Activated CD4-positive, alpha-beta T cell treated with anti-CD3 and anti-CD28 coated beads, Interleukin-2, amount 50 U/mL, for 48 hours (primary cell): ENCODE measurements at regions not wholly inside any gene's neighbourhood (a gene's known extent, or its start where the extent isn't known, plus 50 kb on each side); places are given as distances from the start of the nearest gene placed in this dataset.
"Not testable (repeated sequence)": the region's sequence is repeated elsewhere in the genome, so short reads cannot be mapped to it uniquely, and the experiment has no call there.

Experiments
- DNase-seq, 2 experiments: peaks; one replicate each; pipeline ENCODE4 v3.0.0-alpha.2; 2020

- DNase-seq, result no peak
These were observed 251.0 kb upstream of the P2RY1 start for GRCh38 chr3:152583963-152584362.

DNA sequence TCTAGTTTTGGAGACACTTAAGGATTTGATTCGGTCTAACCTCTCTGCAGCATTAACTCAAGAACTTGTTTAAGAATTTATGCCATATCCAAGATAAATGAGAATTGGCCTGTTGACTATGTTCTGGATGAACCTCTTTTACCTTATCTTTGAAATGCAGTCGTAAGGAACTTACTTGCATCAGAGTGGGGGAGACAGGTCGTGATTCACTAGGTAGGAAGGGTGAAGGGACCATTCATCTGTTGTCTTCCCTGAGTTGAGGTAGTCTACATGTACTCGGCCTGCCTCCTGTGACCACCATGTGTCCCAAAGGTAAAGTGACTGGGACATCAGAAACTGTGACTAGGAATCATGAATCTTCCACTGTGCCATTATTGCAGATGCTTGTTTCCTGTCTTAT lies 248.0 kb upstream of the P2RY1 start:
- DNase-seq, result no peak

- no peak for DNase-seq
These were observed 247.1 kb upstream of the P2RY1 start for GRCh38 chr3:152587861-152588260.

- DNase-seq, result no peak
These were observed 245.3 kb upstream of the P2RY1 start for GRCh38 chr3:152589644-152590043.

DNA sequence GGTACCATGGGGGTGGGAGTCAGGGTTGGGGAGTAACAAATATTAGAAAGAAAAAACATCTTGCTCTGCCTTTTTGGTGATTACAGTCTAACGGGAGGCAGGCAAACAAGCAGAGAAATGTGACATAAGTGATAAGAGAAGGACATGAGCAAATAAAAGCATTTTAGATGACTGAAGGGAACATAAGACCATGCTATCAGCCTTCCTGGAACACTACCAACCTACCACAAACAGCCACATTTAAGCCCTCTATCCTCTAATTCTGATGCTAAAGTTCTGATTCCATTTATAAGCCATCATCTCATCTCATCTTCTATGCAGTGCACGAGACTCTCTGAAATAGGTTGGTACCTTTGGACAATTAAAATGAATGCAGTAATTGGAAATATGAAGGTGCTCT lies 243.4 kb upstream of the P2RY1 start:
- no peak for DNase-seq

GRCh38 chr3:152593242-152593641 lies 241.7 kb upstream of the P2RY1 start:
- DNase-seq, result no peak

DNA sequence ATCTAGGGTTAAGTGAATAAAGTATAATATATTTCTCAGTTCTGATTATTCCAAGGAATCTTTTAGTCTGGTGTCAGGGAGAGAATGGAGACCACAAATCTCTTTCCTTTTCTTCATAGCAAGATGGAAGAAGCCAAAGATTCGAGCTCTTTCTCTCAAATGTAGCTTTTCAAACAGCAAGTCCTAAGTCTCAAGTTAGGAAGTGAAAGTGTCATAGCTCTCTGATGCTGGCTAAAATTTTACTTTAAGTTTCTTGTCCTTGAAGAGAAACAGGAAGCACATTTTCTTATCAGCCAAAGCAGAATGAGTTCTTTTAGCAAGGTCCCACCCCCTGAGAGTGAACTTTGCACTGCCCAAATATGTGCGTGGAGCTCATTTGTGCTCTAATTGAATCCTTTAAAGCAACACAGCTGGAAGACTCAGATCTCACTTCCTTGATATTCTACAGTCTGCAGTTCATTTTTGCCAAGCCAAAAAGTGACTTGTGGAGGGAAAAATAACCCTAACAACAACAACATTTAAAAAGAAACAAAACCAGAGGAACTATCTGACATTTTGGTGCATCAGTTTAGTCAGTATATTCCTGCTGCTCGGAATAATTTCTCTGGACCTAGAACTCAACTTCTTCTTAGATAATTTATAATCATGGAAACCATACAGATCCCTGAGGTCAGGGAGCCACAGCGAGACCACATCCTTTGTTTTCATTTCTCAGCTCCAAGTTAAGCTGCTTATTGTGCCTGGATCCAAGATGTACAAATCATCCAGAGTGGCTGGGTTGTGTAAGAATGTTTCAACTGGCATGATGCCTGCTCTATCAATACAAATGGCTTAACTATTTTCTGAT lies 238.7 kb upstream of the P2RY1 start:
- no peak for DNase-seq

- not testable (repeated sequence) for DNase-seq
These were observed 238.1 kb upstream of the P2RY1 start for GRCh38 chr3:152596832-152597231.

DNA sequence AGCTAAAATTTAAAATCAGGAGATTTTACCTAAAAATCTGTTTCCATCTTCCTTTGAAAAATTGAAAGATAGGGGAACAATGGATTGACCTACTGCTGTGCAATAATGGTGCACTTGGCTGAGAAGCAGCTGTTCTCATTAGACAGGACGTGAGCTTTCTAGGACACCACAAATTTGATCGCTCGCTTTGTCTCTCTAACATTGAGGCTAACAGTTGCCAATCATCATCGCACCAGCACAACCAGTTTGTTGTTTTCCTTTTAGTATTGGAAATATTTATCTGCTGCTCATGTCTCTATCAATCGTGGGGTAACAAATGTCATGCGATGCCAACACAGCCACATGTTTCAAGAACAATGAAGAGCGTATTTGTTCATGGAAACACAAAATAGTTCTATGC lies 228.8 kb upstream of the P2RY1 start:
- DNase-seq, result no peak

GRCh38 chr3:152607179-152607578 lies 227.8 kb upstream of the P2RY1 start:
- no peak for DNase-seq

- no peak for DNase-seq
These were observed 226.0 kb upstream of the P2RY1 start for GRCh38 chr3:152608696-152609594.

DNA sequence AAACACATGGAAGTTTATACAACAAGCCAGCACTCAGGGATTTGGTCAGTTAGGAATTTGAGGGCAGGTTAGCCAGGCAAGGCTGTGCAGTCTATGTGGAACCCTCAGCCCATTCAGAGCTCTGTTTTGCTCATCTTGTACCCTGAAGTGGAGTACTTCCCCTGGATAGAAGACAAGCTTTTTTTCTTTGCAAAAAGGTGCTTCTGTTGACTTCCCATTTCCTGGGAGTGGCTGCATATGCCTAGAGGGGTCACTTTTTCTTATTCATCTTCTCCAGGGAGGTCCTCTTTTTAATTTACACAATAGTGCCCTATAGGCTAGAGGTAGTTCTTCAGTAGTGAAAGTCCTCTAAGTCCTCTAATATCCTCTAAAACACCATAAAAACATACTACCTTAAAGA lies 225.0 kb upstream of the P2RY1 start:
- no peak for DNase-seq

GRCh38 chr3:152610622-152611021 lies 224.3 kb upstream of the P2RY1 start:
- DNase-seq, result no peak

- DNase-seq, result no peak
These were observed 223.0 kb upstream of the P2RY1 start for GRCh38 chr3:152611905-152612304.

GRCh38 chr3:152613851-152614250 lies 221.1 kb upstream of the P2RY1 start:
- no peak for DNase-seq

DNA sequence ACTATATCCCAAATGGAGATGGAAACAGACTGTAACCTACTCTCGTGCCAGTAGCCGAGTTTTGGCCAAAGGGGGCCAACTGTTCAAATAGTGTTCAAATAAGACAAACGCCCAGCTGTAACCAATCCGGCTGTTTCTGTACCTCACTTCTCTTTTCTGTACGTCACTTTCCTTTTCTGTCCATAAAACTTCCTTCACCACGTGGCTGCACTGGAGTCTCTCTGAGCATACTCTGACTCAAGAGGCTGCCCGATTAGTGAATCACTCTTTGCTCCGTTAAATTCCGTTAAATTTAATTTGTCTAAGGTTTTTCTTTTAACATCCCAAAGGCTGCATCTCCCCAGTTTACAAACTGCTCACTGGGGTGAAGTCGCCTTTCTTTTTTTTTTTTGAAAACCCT lies 219.2 kb upstream of the P2RY1 start:
- no peak for DNase-seq

DNA sequence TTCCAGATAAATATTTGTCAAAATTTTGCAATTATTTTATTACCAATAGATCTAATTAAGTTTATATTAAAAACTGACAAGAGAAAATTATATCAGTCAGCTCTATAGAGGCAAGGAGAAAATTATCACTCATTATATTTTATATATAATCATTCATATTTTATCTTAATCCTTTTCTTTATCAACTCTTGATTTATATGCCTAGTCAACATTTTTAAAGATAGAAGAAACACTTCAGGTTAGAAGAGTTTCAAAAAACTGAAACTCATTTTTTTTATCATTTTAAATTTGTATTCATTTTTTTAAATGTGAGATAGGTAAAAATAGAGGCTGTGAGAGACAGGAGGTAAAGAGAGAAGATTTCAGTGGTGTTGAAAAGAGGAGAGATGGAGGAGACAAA lies 217.3 kb upstream of the P2RY1 start:
- DNase-seq, result no peak

DNA sequence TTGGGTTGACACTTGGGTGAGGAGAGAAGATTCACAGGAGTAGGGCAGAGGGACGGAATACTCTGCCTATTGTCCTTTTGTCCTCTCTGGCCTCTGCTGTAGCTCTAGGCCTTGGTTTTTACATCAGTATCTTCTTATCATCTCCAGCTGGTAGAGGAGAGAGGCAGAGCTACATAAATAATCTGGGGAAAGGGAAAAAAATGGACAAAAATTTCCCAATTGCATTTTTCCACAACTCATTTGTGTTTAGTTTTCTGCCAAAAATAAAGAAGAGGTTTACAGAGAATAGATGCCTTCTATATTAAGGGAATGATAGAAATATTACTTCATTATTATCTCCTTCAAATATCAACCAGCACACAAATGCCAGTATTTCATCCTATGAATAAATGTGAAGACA lies 216.4 kb upstream of the P2RY1 start:
- DNase-seq, result no peak

DNA sequence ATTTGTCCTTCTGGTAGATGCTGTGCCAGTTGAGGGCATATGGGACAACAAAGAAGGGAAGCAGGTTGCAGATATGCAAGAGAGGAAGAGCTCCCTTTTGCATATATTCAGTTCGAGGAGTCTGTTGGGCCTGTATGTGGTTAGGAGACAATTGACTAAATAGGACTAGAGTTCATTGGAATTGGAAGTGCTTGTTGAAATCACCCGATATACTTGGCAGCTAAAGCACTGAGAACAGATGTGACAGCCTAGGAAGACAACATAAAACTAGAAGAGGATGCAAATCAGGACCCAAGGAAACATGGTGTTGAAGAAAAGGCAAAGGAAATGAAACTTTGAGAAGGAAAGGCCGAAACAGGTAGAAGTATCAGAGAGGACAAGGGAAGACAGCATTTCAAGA lies 215.2 kb upstream of the P2RY1 start:
- DNase-seq, result no peak

- DNase-seq, result no peak
These were observed 214.5 kb upstream of the P2RY1 start for GRCh38 chr3:152620395-152620794.

GRCh38 chr3:152621006-152621868 lies 213.7 kb upstream of the P2RY1 start:
- DNase-seq, result no peak

DNA sequence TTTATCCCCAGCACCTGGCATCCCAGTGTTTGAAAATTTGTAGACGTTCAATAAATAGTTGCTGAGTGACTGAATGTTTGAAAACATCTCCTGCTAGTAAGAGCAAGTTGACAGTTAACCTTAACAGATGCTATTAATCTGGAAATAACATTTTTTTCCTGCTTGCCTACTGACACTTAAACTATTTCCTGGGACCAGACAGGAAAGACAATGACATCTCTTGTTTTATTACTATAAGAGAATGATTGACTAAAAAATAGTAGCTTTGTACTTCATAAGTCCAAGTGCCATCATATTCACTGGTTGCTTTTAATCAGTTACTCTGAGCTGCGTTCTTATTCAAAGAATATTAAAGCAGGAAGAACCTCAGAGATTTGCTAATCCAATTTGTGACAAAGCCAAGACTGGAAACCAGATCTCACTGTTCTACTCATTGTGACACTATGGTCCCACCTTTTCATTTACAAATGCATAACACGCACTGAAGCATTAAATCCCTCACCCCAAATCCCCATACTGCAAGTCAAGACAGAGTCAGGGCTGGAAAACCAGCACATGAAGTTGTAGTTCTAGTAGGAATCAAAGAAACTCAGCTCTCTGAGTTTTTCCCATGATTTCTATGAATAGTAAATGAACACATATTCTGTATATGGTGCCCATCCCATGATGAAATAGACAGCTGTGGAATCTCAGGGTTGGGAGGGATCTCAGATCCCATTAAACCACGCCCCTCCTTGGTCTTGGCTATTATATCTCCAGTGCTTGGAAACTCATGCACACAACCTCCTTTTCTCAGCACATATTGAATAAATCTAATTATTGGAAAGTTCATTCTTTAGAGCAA lies 212.7 kb upstream of the P2RY1 start:
- DNase-seq, result no peak
